ENCODE measurements at regions not wholly inside any gene's neighbourhood (a gene's known extent, or its start where the extent isn't known, plus 50 kb on each side); places are given as distances from the start of the nearest gene placed in this dataset.

DNA sequence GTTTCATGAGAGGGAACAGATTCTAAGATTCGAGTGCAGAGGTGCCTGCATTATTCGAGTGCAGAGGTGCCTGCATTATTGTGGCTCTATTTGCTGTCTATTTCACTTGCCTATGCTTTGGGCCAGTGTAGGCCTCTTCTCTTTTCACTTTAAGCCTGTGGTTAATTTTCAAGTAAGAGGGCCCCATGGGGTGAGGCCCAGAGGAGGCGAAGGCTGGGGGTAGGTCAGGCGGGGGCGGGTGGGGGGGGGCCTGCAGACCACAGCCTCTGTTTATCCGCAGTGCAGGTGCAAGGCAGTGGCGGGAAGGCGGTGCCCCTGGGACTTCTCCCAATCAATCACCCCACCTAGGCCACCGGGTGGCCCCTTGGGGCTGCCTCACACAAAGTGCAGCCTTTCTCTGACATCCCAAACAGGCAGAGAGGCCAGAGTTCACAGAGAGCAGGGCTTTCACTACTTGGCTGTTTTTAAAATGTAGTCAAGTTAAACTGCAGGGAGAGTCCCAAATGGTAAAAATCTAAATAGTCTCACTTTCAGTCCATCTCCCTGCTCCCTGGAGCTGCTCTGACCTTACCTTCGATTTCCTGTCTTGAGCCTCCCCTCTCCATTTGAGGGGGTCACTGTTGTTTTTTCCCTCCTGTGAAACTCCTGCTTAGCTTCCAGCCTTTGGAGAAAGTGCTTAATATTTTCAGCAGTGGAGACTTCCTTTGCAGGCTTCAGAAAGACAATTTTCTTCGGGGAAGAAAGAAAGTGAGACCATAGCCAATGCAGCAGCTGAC lies 249.0 kb downstream of the DLEU7 start:
- Histone ChIP-seq H3K4me1 (ENCODE audit: control insufficient read depth in 2 of 2, insufficient read depth in 2 of 2, low read length in 1 of 2) (no peaks in the 10 kb centered on the region), H3K36me3 (ENCODE audit: control insufficient read depth in 2 of 2, insufficient read depth in 2 of 2, low read length in 1 of 2) (no peaks in the 10 kb centered on the region), H3K4me3 (ENCODE audit: low read depth in 1 of 2, low read length in 2 of 2) (no peak overlapping the region), H3K9me3 (ENCODE audit: control insufficient read depth in 2 of 2, insufficient read depth in 1 of 2, low read depth in 1 of 2, low read length in 1 of 2) (no peaks in the 10 kb centered on the region), H3K27ac (ENCODE audit: low read depth in 2 of 2, low read length in 1 of 2) (no peak overlapping the region), H3K27me3 (ENCODE audit: control insufficient read depth in 1 of 2, insufficient read depth in 2 of 2, low read length in 2 of 2) (no peaks in the 10 kb centered on the region)
- 56 to 76% methylated on average over 11 of the region's 11 CpGs for WGBS, 2 donors

DNA sequence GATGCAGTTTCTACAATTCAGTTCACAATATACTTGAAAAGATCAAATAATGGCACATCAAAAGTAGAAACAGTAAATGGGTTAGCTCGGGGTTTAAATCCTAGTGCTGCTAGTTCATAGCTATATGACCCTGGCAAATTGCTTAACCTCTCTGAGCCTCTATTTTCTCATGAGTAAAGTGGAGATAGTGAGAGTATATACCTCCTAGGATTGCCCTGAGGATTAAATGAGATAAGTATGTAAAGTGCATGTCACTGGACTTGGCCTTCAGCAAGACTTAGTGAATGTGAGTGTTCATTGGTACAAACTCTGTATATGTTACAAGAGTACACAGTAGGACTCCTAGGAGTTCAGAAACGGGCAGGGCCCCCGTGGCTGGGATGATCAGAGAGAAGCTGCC lies 248.3 kb downstream of the DLEU7 start:
- Histone ChIP-seq H3K36me3 (ENCODE audit: control insufficient read depth in 2 of 2, insufficient read depth in 2 of 2, low read length in 1 of 2) (no peaks in the 10 kb centered on the region), H3K4me1 (ENCODE audit: control insufficient read depth in 2 of 2, insufficient read depth in 2 of 2, low read length in 1 of 2) (no peaks in the 10 kb centered on the region), H3K27me3 (ENCODE audit: control insufficient read depth in 1 of 2, insufficient read depth in 2 of 2, low read length in 2 of 2) (no peaks in the 10 kb centered on the region), H3K9me3 (ENCODE audit: control insufficient read depth in 2 of 2, insufficient read depth in 1 of 2, low read depth in 1 of 2, low read length in 1 of 2) (no peaks in the 10 kb centered on the region), H3K4me3 (ENCODE audit: low read depth in 1 of 2, low read length in 2 of 2) (no peak overlapping the region), H3K27ac (ENCODE audit: low read depth in 2 of 2, low read length in 1 of 2) (no peak overlapping the region)
- 84 to 85% methylated on average over 3 of the region's 3 CpGs for WGBS, 2 donors

DNA sequence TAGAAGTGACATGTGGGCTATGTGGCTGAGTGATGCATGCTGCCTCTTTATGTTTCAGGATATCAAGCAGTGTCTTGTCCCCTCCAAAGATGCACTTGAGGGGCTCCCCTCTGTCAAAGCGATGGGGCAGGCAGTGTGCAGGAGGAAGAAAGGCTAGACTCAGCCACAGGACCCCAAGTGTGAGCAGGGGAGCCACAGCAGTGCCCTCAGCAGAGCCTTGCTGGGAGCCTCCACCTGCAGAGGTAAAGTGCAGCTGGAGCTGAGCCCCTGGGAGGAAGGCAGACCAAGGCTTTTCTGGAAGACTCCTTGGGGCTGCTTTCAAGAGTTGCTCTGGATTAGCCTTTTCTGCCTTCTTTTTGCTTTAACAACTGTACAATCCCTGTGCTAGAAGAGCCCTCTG lies 247.3 kb downstream of the DLEU7 start:
- no peaks in the 10 kb centered on the region for H3K27me3 ChIP-seq (ENCODE audit: control insufficient read depth in 1 of 2, insufficient read depth in 2 of 2, low read length in 2 of 2)
- 86 to 90% methylated on average over 1 of the region's 1 CpG for WGBS, 2 donors

DNA sequence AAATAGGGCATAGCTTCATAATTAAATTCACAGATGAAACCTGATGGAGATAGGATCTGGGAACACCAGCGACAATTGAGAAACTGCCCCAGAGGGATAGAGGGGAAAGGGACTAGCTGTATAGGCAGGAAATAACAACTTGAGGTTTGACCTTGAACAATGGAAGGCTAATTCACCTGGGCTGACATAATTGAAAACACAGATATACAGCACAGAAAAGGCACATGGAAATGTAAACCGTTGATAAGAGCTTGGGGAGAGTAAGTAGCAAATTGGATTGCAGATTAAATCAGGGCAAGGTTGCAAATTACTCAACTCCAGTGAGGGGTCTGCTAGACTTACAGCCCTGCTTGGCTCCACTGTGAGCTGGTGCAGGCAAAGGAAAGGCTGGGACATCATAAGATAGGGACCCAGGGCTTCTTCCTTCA lies 246.7 kb downstream of the DLEU7 start:
- H3K27me3 ChIP-seq (ENCODE audit: control insufficient read depth in 1 of 2, insufficient read depth in 2 of 2, low read length in 2 of 2), result no peaks in the 10 kb centered on the region
- no peaks in the 10 kb centered on the region for H3K9me3 ChIP-seq (ENCODE audit: control insufficient read depth in 2 of 2, insufficient read depth in 1 of 2, low read depth in 1 of 2, low read length in 1 of 2)
- no peak overlapping the region for H3K27ac ChIP-seq (ENCODE audit: low read depth in 2 of 2, low read length in 1 of 2)
- no peak overlapping the region for H3K4me3 ChIP-seq (ENCODE audit: low read depth in 1 of 2, low read length in 2 of 2)
- WGBS, 2 donors, result 68 to 76% methylated on average over 2 of the region's 2 CpGs
- H3K4me1 ChIP-seq (ENCODE audit: control insufficient read depth in 2 of 2, insufficient read depth in 2 of 2, low read length in 1 of 2), result no peaks in the 10 kb centered on the region
- no peaks in the 10 kb centered on the region for H3K36me3 ChIP-seq (ENCODE audit: control insufficient read depth in 2 of 2, insufficient read depth in 2 of 2, low read length in 1 of 2)

More for the DNA sequence above, 247.3 kb downstream of the DLEU7 start:
- H3K9me3 ChIP-seq (ENCODE audit: control insufficient read depth in 2 of 2, insufficient read depth in 1 of 2, low read depth in 1 of 2, low read length in 1 of 2), result no peaks in the 10 kb centered on the region
- no peak overlapping the region for H3K4me3 ChIP-seq (ENCODE audit: low read depth in 1 of 2, low read length in 2 of 2)
- H3K27ac ChIP-seq (ENCODE audit: low read depth in 2 of 2, low read length in 1 of 2), result no peak overlapping the region
- H3K36me3 ChIP-seq (ENCODE audit: control insufficient read depth in 2 of 2, insufficient read depth in 2 of 2, low read length in 1 of 2), result no peaks in the 10 kb centered on the region
- no peaks in the 10 kb centered on the region for H3K4me1 ChIP-seq (ENCODE audit: control insufficient read depth in 2 of 2, insufficient read depth in 2 of 2, low read length in 1 of 2)

DNA sequence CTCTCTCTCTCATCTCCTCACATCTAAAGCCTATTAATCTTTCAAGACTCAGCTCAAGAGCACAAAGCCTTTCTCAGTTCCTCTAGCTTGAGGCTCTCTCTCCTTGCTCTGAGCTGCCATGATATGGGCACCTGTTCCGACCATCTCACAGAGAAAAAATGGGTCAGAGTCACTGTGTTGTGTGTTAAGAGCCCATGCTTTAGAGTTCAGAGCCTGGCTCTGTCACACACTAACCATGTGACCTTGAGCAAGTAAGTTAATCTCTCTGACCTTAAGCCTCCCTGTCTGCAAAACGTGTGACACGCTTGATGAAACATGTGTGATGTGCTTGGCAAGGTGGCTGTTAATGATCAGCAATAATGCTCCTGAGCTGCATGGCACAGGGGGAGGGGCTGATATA lies 245.2 kb downstream of the DLEU7 start:
- Histone ChIP-seq H3K4me1 (ENCODE audit: control insufficient read depth in 2 of 2, insufficient read depth in 2 of 2, low read length in 1 of 2) (no peaks in the 10 kb centered on the region), H3K36me3 (ENCODE audit: control insufficient read depth in 2 of 2, insufficient read depth in 2 of 2, low read length in 1 of 2) (no peaks in the 10 kb centered on the region), H3K27ac (ENCODE audit: low read depth in 2 of 2, low read length in 1 of 2) (no peak overlapping the region), H3K9me3 (ENCODE audit: control insufficient read depth in 2 of 2, insufficient read depth in 1 of 2, low read depth in 1 of 2, low read length in 1 of 2) (no peaks in the 10 kb centered on the region), H3K4me3 (ENCODE audit: low read depth in 1 of 2, low read length in 2 of 2) (no peak overlapping the region), H3K27me3 (ENCODE audit: control insufficient read depth in 1 of 2, insufficient read depth in 2 of 2, low read length in 2 of 2) (no peaks in the 10 kb centered on the region)
- WGBS, 2 donors, result 43 to 44% methylated on average over 3 of the region's 3 CpGs

DNA sequence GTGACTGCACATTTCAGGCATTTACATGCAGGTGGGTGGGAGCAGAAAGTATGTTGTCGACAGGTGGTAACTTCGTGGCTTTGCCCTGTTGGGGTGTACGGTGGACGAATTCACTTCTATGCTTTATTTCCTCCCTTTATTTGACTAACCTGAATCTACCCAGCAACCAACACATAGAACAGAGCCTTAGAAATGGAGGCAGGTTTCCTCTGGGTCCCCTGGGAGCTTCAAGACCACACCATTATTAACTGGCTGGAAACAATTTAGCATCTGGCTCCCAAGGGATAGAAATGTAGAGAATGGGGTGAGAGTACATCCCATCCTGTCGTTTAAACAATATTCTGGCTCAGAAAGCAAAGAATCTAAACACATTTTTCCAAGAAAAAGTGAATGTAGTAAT lies 244.4 kb downstream of the DLEU7 start:
- no peak overlapping the region for H3K4me3 ChIP-seq (ENCODE audit: low read depth in 1 of 2, low read length in 2 of 2)
- H3K9me3 ChIP-seq (ENCODE audit: control insufficient read depth in 2 of 2, insufficient read depth in 1 of 2, low read depth in 1 of 2, low read length in 1 of 2), result no peaks in the 10 kb centered on the region
- no peaks in the 10 kb centered on the region for H3K27me3 ChIP-seq (ENCODE audit: control insufficient read depth in 1 of 2, insufficient read depth in 2 of 2, low read length in 2 of 2)
- H3K27ac ChIP-seq (ENCODE audit: low read depth in 2 of 2, low read length in 1 of 2), result no peak overlapping the region
- no peaks in the 10 kb centered on the region for H3K36me3 ChIP-seq (ENCODE audit: control insufficient read depth in 2 of 2, insufficient read depth in 2 of 2, low read length in 1 of 2)
- H3K4me1 ChIP-seq (ENCODE audit: control insufficient read depth in 2 of 2, insufficient read depth in 2 of 2, low read length in 1 of 2), result no peaks in the 10 kb centered on the region
- WGBS, 2 donors, result 45 to 63% methylated on average over 5 of the region's 5 CpGs

DNA sequence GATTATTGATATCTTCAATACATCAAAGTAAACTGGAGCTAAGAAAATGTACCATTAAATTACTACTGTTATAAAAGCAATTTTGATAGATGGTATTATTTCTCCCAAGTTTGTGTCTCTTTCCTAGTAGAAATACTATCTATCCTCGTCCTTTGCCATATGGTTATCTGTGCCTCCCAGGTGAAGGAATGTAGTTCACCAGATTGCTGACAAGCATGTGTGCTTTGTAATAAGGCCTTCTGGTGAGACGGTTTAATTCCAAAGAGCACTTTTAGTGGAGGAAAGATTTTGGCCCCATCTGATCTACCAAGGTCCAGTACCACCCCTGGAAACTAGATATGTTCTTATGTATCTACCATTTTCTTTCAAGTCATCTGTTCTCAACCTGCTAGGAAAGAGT lies 243.6 kb downstream of the DLEU7 start:
- no peak overlapping the region for H3K4me3 ChIP-seq (ENCODE audit: low read depth in 1 of 2, low read length in 2 of 2)
- H3K27me3 ChIP-seq (ENCODE audit: control insufficient read depth in 1 of 2, insufficient read depth in 2 of 2, low read length in 2 of 2), result no peaks in the 10 kb centered on the region
- WGBS, 2 donors, result 47 to 63% methylated on average over 2 of the region's 2 CpGs
- no peak overlapping the region for H3K27ac ChIP-seq (ENCODE audit: low read depth in 2 of 2, low read length in 1 of 2)
- no peaks in the 10 kb centered on the region for H3K9me3 ChIP-seq (ENCODE audit: control insufficient read depth in 2 of 2, insufficient read depth in 1 of 2, low read depth in 1 of 2, low read length in 1 of 2)
- no peaks in the 10 kb centered on the region for H3K4me1 ChIP-seq (ENCODE audit: control insufficient read depth in 2 of 2, insufficient read depth in 2 of 2, low read length in 1 of 2)
- no peaks in the 10 kb centered on the region for H3K36me3 ChIP-seq (ENCODE audit: control insufficient read depth in 2 of 2, insufficient read depth in 2 of 2, low read length in 1 of 2)

DNA sequence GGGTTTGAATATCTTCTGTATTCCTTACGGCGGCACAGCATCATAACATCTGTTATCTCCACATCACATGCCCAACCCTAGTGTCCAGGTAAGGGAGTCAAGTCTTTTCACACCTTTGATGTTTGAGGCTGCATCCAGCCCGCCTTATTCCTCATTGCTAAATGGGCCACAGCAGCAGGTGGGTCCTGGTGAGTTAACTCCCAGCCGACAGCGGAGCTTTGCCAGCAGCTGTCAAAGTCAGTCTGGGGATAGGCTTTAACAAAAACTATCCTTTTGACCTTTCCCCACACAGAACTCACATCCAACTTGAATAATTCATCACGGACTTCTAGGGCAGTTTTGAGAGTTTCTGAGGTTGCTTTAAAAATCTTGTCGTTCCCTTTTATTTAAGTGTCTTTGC lies 235.1 kb downstream of the DLEU7 start:
- WGBS, 2 donors, result 77 to 78% methylated on average over 7 of the region's 7 CpGs
- Histone ChIP-seq H3K4me3 (ENCODE audit: low read depth in 1 of 2, low read length in 2 of 2) (no peak overlapping the region), H3K27ac (ENCODE audit: low read depth in 2 of 2, low read length in 1 of 2) (no peak overlapping the region), H3K27me3 (ENCODE audit: control insufficient read depth in 1 of 2, insufficient read depth in 2 of 2, low read length in 2 of 2) (no peaks in the 10 kb centered on the region), H3K9me3 (ENCODE audit: control insufficient read depth in 2 of 2, insufficient read depth in 1 of 2, low read depth in 1 of 2, low read length in 1 of 2) (no peaks in the 10 kb centered on the region), H3K4me1 (ENCODE audit: control insufficient read depth in 2 of 2, insufficient read depth in 2 of 2, low read length in 1 of 2) (no peaks in the 10 kb centered on the region), H3K36me3 (ENCODE audit: control insufficient read depth in 2 of 2, insufficient read depth in 2 of 2, low read length in 1 of 2) (no peaks in the 10 kb centered on the region)

DNA sequence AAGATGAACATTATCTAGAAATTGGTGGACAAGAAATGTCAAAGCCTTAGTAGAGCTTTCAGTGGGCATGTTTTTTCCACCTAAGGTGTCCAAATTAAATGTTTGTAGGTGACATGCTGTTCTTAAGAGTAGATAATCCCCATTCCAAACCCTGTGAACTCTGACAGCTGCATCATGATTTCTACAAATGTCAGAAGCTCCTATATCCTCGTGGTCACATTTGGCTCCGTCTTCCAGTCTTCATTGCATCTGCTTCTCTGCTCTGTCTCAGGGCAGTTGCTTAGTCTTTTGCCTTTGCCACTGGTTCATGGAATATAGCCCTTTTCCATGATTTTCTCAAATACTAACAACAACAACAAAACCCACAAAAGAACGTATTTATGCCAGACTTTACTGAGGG lies 234.5 kb downstream of the DLEU7 start:
- no peaks in the 10 kb centered on the region for H3K36me3 ChIP-seq (ENCODE audit: control insufficient read depth in 2 of 2, insufficient read depth in 2 of 2, low read length in 1 of 2)
- H3K27me3 ChIP-seq (ENCODE audit: control insufficient read depth in 1 of 2, insufficient read depth in 2 of 2, low read length in 2 of 2), result no peaks in the 10 kb centered on the region
- H3K9me3 ChIP-seq (ENCODE audit: control insufficient read depth in 2 of 2, insufficient read depth in 1 of 2, low read depth in 1 of 2, low read length in 1 of 2), result no peaks in the 10 kb centered on the region
- no peak overlapping the region for H3K4me3 ChIP-seq (ENCODE audit: low read depth in 1 of 2, low read length in 2 of 2)
- no peaks in the 10 kb centered on the region for H3K4me1 ChIP-seq (ENCODE audit: control insufficient read depth in 2 of 2, insufficient read depth in 2 of 2, low read length in 1 of 2)
- 78 to 80% methylated on average over 3 of the region's 3 CpGs for WGBS, 2 donors
- no peak overlapping the region for H3K27ac ChIP-seq (ENCODE audit: low read depth in 2 of 2, low read length in 1 of 2)

DNA sequence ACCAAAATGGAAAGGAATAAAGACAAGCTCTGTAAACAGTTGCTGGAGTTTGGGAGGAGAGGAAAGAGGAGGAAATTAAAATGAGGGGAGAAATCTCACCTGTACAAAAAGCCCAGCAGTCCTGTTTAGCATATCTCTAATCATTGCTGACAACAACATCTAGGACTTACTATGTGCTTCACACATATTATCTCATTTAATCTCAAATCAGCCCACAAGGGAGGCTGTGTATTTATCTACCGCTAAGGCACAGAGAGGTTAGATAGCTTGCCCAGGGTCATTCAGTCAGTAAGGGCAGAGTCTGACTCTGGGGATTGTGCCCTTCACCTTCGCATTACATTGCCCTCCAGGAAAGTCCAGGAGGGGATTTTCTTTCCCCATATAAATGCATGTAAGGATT lies 233.3 kb downstream of the DLEU7 start:
- 86 to 89% methylated on average over 2 of the region's 2 CpGs for WGBS, 2 donors
- no peak overlapping the region for H3K4me3 ChIP-seq (ENCODE audit: low read depth in 1 of 2, low read length in 2 of 2)

More for the DNA sequence above, 233.3 kb downstream of the DLEU7 start:
- Histone ChIP-seq H3K27ac (ENCODE audit: low read depth in 2 of 2, low read length in 1 of 2) (no peak overlapping the region), H3K4me1 (ENCODE audit: control insufficient read depth in 2 of 2, insufficient read depth in 2 of 2, low read length in 1 of 2) (no peaks in the 10 kb centered on the region), H3K36me3 (ENCODE audit: control insufficient read depth in 2 of 2, insufficient read depth in 2 of 2, low read length in 1 of 2) (no peaks in the 10 kb centered on the region), H3K9me3 (ENCODE audit: control insufficient read depth in 2 of 2, insufficient read depth in 1 of 2, low read depth in 1 of 2, low read length in 1 of 2) (no peaks in the 10 kb centered on the region), H3K27me3 (ENCODE audit: control insufficient read depth in 1 of 2, insufficient read depth in 2 of 2, low read length in 2 of 2) (no peaks in the 10 kb centered on the region)
